A549 (cell line): ENCODE measurements at regions not wholly inside any gene's neighbourhood (a gene's known extent, or its start where the extent isn't known, plus 50 kb on each side); places are given as distances from the start of the nearest gene placed in this dataset.

ENCODE experiments used
- ATAC-seq, 2 experiments: fragments of 200-7000 bp in 1 of 2; fragments of >200 bp in 1 of 2; cut with Nextera tagmentation in 1 of 2; cut with Tn5 transposase in 1 of 2; 3 replicates each; pipeline versions ENCODE4 v1.8.0 to v1.9.1; 2018 to 2020; ENCODE audit warnings: mild to moderate bottlenecking in 1 of 2, moderate library complexity in 1 of 2
- CTCF ChIA-PET: fragments of 300-600 bp; sonication (Branson Sonifier 250); formaldehyde crosslinking; extraction: SDS; loops from one replicate; lab custom pipeline; 2021; ENCODE audit warnings: antibody characterized with exemption, inconsistent platforms; lab: Yijun Ruan, JAX
- POLR2A ChIA-PET: fragments of 350-600 bp; formaldehyde crosslinking; extraction: SDS; loops from one replicate; lab custom pipeline; 2021; ENCODE audit warnings: antibody characterized with exemption, inconsistent platforms; lab: Yijun Ruan, JAX
- DNase-seq, 2 experiments: peaks; one replicate each; pipeline versions ENCODE4 v3.0.0 to v3.0.0-alpha.2; 2011 to 2016; ENCODE audit warnings: low read depth in 1 of 2, low spot score in 1 of 2
- FAIRE-seq: peaks from 2 replicates; lab custom pipeline; 2011; peaks lifted over from hg19 to GRCh38; lab: Jason Lieb, UNC
- H3K27ac ChIP-seq, 2 experiments: fragments of >200 bp; sonication (Bioruptor Twin); formaldehyde crosslinking; 3 replicates each; pipeline ENCODE4 v1.5.1; 2016 to 2017
- H3K4me1 ChIP-seq: fragments of >200 bp; sonication (Bioruptor Twin); formaldehyde crosslinking; 3 replicates; pipeline ENCODE4 v1.6.1; 2016
- H3K4me2 ChIP-seq: fragments of >200 bp; sonication (Bioruptor Twin); formaldehyde crosslinking; 3 replicates; pipeline ENCODE4 v1.6.1; 2016
- H3K4me3 ChIP-seq: fragments of >200 bp; sonication (Bioruptor Twin); formaldehyde crosslinking; 3 replicates; pipeline ENCODE4 v1.5.1; 2016
- H3K9me3 ChIP-seq: fragments of >200 bp; sonication (Bioruptor Twin); formaldehyde crosslinking; 3 replicates; pipeline ENCODE4 v1.6.1; 2016
- ATOH8 ChIP-seq: fragments of 250-450 bp; sonication (Bioruptor Pico); IDR thresholded peaks from 2 replicates; pipeline ENCODE4 v1.5.0; 2020; ENCODE audit warnings: low read depth, mild to moderate bottlenecking, moderate library complexity
- CBX2 ChIP-seq: fragments of 200-600 bp; sonication (generic); IDR thresholded peaks from 2 replicates; pipeline ENCODE4 v1.6.1; 2016; ENCODE audit warnings: low read depth, mild to moderate bottlenecking, borderline replicate concordance
- CHD2 ChIP-seq: fragments of 150-350 bp; IDR thresholded peaks from 2 replicates; pipeline ENCODE4 v1.6.1; 2014; ENCODE audit warnings: low read length; ENCODE audit not compliant: partially characterized antibody
- CTCF ChIP-seq: fragments of >200 bp; sonication (Bioruptor Twin); formaldehyde crosslinking; IDR thresholded peaks from 3 replicates; pipeline ENCODE4 v1.5.1; 2016
- ELK1 ChIP-seq: fragments of 150-350 bp; IDR thresholded peaks from 2 replicates; pipeline ENCODE4 v1.6.1; 2014; ENCODE audit warnings: low read depth, mild to moderate bottlenecking, low read length
- EP300 ChIP-seq, 2 experiments: fragments of >200 bp; sonication (Bioruptor Twin); formaldehyde crosslinking; IDR thresholded peaks; 2 replicates in 1 of 2; 3 replicates in 1 of 2; pipeline ENCODE4 v1.6.1; 2016 to 2017
- FOXS1 ChIP-seq: fragments of 250-450 bp; sonication (Bioruptor Pico); IDR thresholded peaks from 2 replicates; pipeline ENCODE4 v1.5.0; 2020; ENCODE audit warnings: mild to moderate bottlenecking, moderate library complexity
- HEYL ChIP-seq: fragments of 250-450 bp; sonication (Bioruptor Pico); IDR thresholded peaks from 2 replicates; pipeline ENCODE4 v1.8.0; 2021; ENCODE audit warnings: mild to moderate bottlenecking, moderate library complexity
- KDM1A ChIP-seq: fragments of 200-600 bp; sonication (generic); IDR thresholded peaks from 2 replicates; pipeline ENCODE4 v1.6.1; 2016; ENCODE audit warnings: low read depth, mild to moderate bottlenecking
- KDM5A ChIP-seq: fragments of 200-600 bp; sonication (generic); IDR thresholded peaks from 2 replicates; pipeline ENCODE4 v1.6.1; 2016; ENCODE audit warnings: antibody characterized with exemption, mild to moderate bottlenecking
- NFE2L2 ChIP-seq: fragments of 150-350 bp; conservative IDR thresholded peaks from 2 replicates; pipeline ENCODE4 v1.6.1; 2014; ENCODE audit warnings: low read length
- PHF8 ChIP-seq: fragments of 200-600 bp; sonication (generic); IDR thresholded peaks from 2 replicates; pipeline ENCODE4 v1.6.1; 2016; ENCODE audit warnings: low read depth, mild to moderate bottlenecking, antibody characterized with exemption, moderate library complexity, borderline replicate concordance
- POLR2A ChIP-seq: IDR thresholded peaks from 2 replicates; pipeline ENCODE4 v1.6.1; 2012; ENCODE audit warnings: mild to moderate bottlenecking, low read length
- RAD21 ChIP-seq, 2 experiments: fragments of >200 bp in 1 of 2; sonication (Bioruptor Twin) in 1 of 2; formaldehyde crosslinking in 1 of 2; IDR thresholded peaks in 1 of 2; conservative IDR thresholded peaks in 1 of 2; 2 replicates in 1 of 2; 3 replicates in 1 of 2; pipeline ENCODE4 v1.6.1; 2012 to 2018; ENCODE audit warnings: inconsistent platforms in 1 of 2
- RCOR1 ChIP-seq: fragments of 150-350 bp; IDR thresholded peaks from 2 replicates; pipeline ENCODE4 v1.6.1; 2014; ENCODE audit warnings: antibody characterized with exemption, low read length, low read depth
- RNF2 ChIP-seq: fragments of 200-600 bp; sonication (generic); IDR thresholded peaks from 2 replicates; pipeline ENCODE4 v1.6.1; 2016; ENCODE audit warnings: low read depth, mild to moderate bottlenecking, antibody characterized with exemption, moderate library complexity, borderline replicate concordance
- SREBF2 ChIP-seq: fragments of 450-650 bp; IDR thresholded peaks from 2 replicates; pipeline ENCODE4 v1.6.1; 2014; ENCODE audit warnings: mild to moderate bottlenecking, moderate library complexity
- TFCP2L1 ChIP-seq: fragments of 250-450 bp; sonication (Bioruptor Pico); IDR thresholded peaks from 2 replicates; pipeline ENCODE4 v1.5.0; 2021; ENCODE audit warnings: mild to moderate bottlenecking
- ZC3H11A ChIP-seq: fragments of 450-650 bp; IDR thresholded peaks from 2 replicates; pipeline ENCODE4 v1.6.1; 2014; ENCODE audit warnings: antibody characterized with exemption, mild to moderate bottlenecking
- ZFP36 ChIP-seq: fragments of 450-650 bp; IDR thresholded peaks from 2 replicates; pipeline ENCODE4 v1.6.1; 2014; ENCODE audit warnings: borderline replicate concordance; ENCODE audit not compliant: partially characterized antibody
- ZSCAN20 ChIP-seq: fragments of 250-450 bp; sonication (Bioruptor Pico); IDR thresholded peaks from 2 replicates; pipeline ENCODE4 v1.8.0; 2022; ENCODE audit warnings: mild to moderate bottlenecking, moderate library complexity
- WGBS: methylation state at CpG from one replicate; pipeline ENCODE4 v1.1.6; 2017; ENCODE audit errors: missing lambda C conversion rate; 5-methylcytosine and 5-hydroxymethylcytosine counted together

GRCh38 chr6:164990901-164991300 is 318.5 kb downstream of the C6orf118 start:
- 29% methylated on average over 2 of the region's 2 CpGs for WGBS
- POLR2A ChIA-PET = no interaction called here
- CTCF ChIA-PET = no interaction called here
- FAIRE-seq (no peak), ATAC-seq (no peak), DNase-seq (no peak)
- H3K4me1 ChIP-seq = no peaks in the 10 kb centered on the region
- no peak for TF ChIP-seq EP300 (IDR thresholded peaks at IDR 0.05)
- no peak for TF ChIP-seq KDM1A
- no peak for TF ChIP-seq KDM5A
- TF ChIP-seq PHF8 = no peak
- TF ChIP-seq SREBF2 = no peak
- TF ChIP-seq ATOH8 (CRISPR knock-in tag) = no peak
- TF ChIP-seq RNF2 = no peak
- TF ChIP-seq FOXS1 (CRISPR knock-in tag) = no peak
- TF ChIP-seq ELK1 = no peak
- no peak for TF ChIP-seq ZC3H11A
- no peak for TF ChIP-seq RAD21 (conservative IDR thresholded peaks at IDR 0.05 in 1 of 2, IDR thresholded peaks at IDR 0.05 in 1 of 2)
- H3K4me2 ChIP-seq = no peak overlapping the region
- no peak overlapping the region for H3K4me3 ChIP-seq
- H3K27ac ChIP-seq = no peak overlapping the region
- no peaks in the 10 kb centered on the region for H3K9me3 ChIP-seq

- FAIRE-seq (no peak), DNase-seq (no peak), ATAC-seq (no peak)
- Histone ChIP-seq H3K4me2 (no peak overlapping the region), H3K4me1 (no peaks in the 10 kb centered on the region), H3K27ac (no peak overlapping the region), H3K9me3 (no peaks in the 10 kb centered on the region), H3K4me3 (no peak overlapping the region)
- ChIA-PET POLR2A (no interaction called here), CTCF (no interaction called here)
- TF ChIP-seq CHD2 = no peak
- TF ChIP-seq RCOR1 = no peak
- TF ChIP-seq ZSCAN20 (CRISPR knock-in tag) = no peak
- no peak for TF ChIP-seq NFE2L2
- TF ChIP-seq TFCP2L1 = no peak
- TF ChIP-seq POLR2A = no peak
- 3% methylated on average over 3 of the region's 3 CpGs for WGBS
Observed at GRCh38 chr6:164982389-164982788, 327.0 kb downstream of the C6orf118 start.

GRCh38 chr6:164967102-164967501 is 342.3 kb downstream of the C6orf118 start:
- ATAC-seq (no peak), FAIRE-seq (no peak)

More at GRCh38 chr6:164967102-164967501, 342.3 kb downstream of the C6orf118 start:
- Histone ChIP-seq H3K4me3 (no peak overlapping the region), H3K4me2 (no peak overlapping the region), H3K4me1 (no peaks in the 10 kb centered on the region), H3K27ac (no peak overlapping the region), H3K9me3 (no peaks in the 10 kb centered on the region)
- 51% methylated on average over 12 of the region's 12 CpGs for WGBS
- DNase-seq = no peak
- no peak for TF ChIP-seq ZC3H11A
- no peak for TF ChIP-seq HEYL (CRISPR knock-in tag)
- TF ChIP-seq ZFP36 = no peak
- TF ChIP-seq ELK1 = no peak
- no peak for TF ChIP-seq CBX2
- no peak for TF ChIP-seq EP300 (IDR thresholded peaks at IDR 0.05)
- TF ChIP-seq CTCF = no peak
- POLR2A ChIA-PET = no interaction called here
- CTCF ChIA-PET = no interaction called here
